Ishikawa (cell line): ENCODE measurements at regions not wholly inside any gene's neighbourhood (a gene's known extent, or its start where the extent isn't known, plus 50 kb on each side); places are given as distances from the start of the nearest gene placed in this dataset.

Source experiments
- CEBPB ChIP-seq: IDR thresholded peaks from 2 replicates; pipeline ENCODE4 v1.6.1; 2012
- CREB1 ChIP-seq: IDR thresholded peaks from 2 replicates; pipeline ENCODE4 v1.6.1; 2012; ENCODE audit warnings: low read depth
- EGR1 ChIP-seq: IDR thresholded peaks from 2 replicates; pipeline ENCODE4 v1.6.1; 2012
- EP300 ChIP-seq: IDR thresholded peaks from 2 replicates; pipeline ENCODE4 v1.6.1; 2012; ENCODE audit warnings: borderline replicate concordance
- FOXM1 ChIP-seq: IDR thresholded peaks from 2 replicates; pipeline ENCODE4 v1.6.1; 2012; ENCODE audit warnings: low read depth, borderline replicate concordance
- NFIC ChIP-seq: IDR thresholded peaks from 2 replicates; pipeline ENCODE4 v1.6.1; 2012
- RAD21 ChIP-seq: IDR thresholded peaks from 2 replicates; pipeline ENCODE4 v1.6.1; 2012; ENCODE audit warnings: low read depth
- TAF1 ChIP-seq: IDR thresholded peaks from 2 replicates; pipeline ENCODE4 v1.6.1; 2012; ENCODE audit warnings: low read depth, mild to moderate bottlenecking
- TEAD4 ChIP-seq: IDR thresholded peaks from 2 replicates; pipeline ENCODE4 v1.6.1; 2012
- YY1 ChIP-seq: IDR thresholded peaks from 2 replicates; pipeline ENCODE4 v1.6.1; 2012; ENCODE audit warnings: low read depth
- ZBTB7A ChIP-seq: IDR thresholded peaks from 2 replicates; pipeline ENCODE4 v1.6.1; 2012; ENCODE audit warnings: low read depth
- TF ChIP-seq, protein P1 (sequence below): IDR thresholded peaks from 2 replicates; pipeline ENCODE4 v1.6.1; 2012
- TF ChIP-seq, protein P2 (sequence below): IDR thresholded peaks from 2 replicates; pipeline ENCODE4 v1.6.1; 2012; ENCODE audit warnings: low read depth, mild to moderate bottlenecking
- TF ChIP-seq, protein P3 (sequence below): IDR thresholded peaks from 2 replicates; pipeline ENCODE4 v1.6.1; 2012

GRCh38 chr18:40698129-40698528 lies 1256.9 kb upstream of the PIK3C3 start:
- TF ChIP-seq ZBTB7A, result no peak
- TF ChIP-seq, protein P1, sequence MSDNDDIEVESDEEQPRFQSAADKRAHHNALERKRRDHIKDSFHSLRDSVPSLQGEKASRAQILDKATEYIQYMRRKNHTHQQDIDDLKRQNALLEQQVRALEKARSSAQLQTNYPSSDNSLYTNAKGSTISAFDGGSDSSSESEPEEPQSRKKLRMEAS, result no peak
- TF ChIP-seq FOXM1, result no peak
- TF ChIP-seq, protein P2, sequence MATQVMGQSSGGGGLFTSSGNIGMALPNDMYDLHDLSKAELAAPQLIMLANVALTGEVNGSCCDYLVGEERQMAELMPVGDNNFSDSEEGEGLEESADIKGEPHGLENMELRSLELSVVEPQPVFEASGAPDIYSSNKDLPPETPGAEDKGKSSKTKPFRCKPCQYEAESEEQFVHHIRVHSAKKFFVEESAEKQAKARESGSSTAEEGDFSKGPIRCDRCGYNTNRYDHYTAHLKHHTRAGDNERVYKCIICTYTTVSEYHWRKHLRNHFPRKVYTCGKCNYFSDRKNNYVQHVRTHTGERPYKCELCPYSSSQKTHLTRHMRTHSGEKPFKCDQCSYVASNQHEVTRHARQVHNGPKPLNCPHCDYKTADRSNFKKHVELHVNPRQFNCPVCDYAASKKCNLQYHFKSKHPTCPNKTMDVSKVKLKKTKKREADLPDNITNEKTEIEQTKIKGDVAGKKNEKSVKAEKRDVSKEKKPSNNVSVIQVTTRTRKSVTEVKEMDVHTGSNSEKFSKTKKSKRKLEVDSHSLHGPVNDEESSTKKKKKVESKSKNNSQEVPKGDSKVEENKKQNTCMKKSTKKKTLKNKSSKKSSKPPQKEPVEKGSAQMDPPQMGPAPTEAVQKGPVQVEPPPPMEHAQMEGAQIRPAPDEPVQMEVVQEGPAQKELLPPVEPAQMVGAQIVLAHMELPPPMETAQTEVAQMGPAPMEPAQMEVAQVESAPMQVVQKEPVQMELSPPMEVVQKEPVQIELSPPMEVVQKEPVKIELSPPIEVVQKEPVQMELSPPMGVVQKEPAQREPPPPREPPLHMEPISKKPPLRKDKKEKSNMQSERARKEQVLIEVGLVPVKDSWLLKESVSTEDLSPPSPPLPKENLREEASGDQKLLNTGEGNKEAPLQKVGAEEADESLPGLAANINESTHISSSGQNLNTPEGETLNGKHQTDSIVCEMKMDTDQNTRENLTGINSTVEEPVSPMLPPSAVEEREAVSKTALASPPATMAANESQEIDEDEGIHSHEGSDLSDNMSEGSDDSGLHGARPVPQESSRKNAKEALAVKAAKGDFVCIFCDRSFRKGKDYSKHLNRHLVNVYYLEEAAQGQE, result no peak
- TF ChIP-seq CREB1, result no peak
- TF ChIP-seq EP300, result no peak
- no peak for TF ChIP-seq EGR1
- TF ChIP-seq TEAD4, result no peak
- TF ChIP-seq YY1, result no peak
- no peak for TF ChIP-seq NFIC
- no peak for TF ChIP-seq TAF1
- TF ChIP-seq, protein P3, sequence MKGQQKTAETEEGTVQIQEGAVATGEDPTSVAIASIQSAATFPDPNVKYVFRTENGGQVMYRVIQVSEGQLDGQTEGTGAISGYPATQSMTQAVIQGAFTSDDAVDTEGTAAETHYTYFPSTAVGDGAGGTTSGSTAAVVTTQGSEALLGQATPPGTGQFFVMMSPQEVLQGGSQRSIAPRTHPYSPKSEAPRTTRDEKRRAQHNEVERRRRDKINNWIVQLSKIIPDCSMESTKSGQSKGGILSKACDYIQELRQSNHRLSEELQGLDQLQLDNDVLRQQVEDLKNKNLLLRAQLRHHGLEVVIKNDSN, result no peak
- no peak for TF ChIP-seq CEBPB
- no peak for TF ChIP-seq RAD21
